Progenitor cell of endocrine pancreas (in vitro differentiated cells): ENCODE measurements at regions not wholly inside any gene's neighbourhood (a gene's known extent, or its start where the extent isn't known, plus 50 kb on each side); places are given as distances from the start of the nearest gene placed in this dataset.

ENCODE experiments used
- DNase-seq: peaks from one replicate; pipeline ENCODE4 v3.0.0; 2021; ENCODE audit warnings: low spot score; ENCODE audit not compliant: unreplicated experiment
- H3K27ac Mint-ChIP-seq: 2 replicates; pipeline ENCODE4 v1.8.0; 2021; ENCODE audit warnings: mild to moderate bottlenecking, moderate library complexity, mixed read lengths
- H3K27me3 Mint-ChIP-seq: 2 replicates; pipeline ENCODE4 v1.8.0; 2021; ENCODE audit warnings: mixed read lengths
- H3K36me3 Mint-ChIP-seq: 2 replicates; pipeline ENCODE4 v1.8.0; 2022; ENCODE audit warnings: mixed read lengths; ENCODE audit not compliant: insufficient read depth
- H3K4me1 Mint-ChIP-seq: 2 replicates; pipeline ENCODE4 v1.8.0; 2021; ENCODE audit warnings: low read depth, mixed read lengths
- H3K4me3 Mint-ChIP-seq: 2 replicates; pipeline ENCODE4 v1.8.0; 2021; ENCODE audit warnings: low read depth, mild to moderate bottlenecking, moderate library complexity, mixed read lengths
- H3K9me3 Mint-ChIP-seq: 2 replicates; pipeline ENCODE4 v1.8.0; 2021; ENCODE audit warnings: low read depth, mixed read lengths
- CTCF ChIP-seq: fragments of 200-600 bp; sonication (generic); IDR thresholded peaks from one replicate; pipeline ENCODE4 v1.5.0; 2021; ENCODE audit warnings: antibody characterized with exemption, mild to moderate bottlenecking; ENCODE audit not compliant: unreplicated experiment

DNA sequence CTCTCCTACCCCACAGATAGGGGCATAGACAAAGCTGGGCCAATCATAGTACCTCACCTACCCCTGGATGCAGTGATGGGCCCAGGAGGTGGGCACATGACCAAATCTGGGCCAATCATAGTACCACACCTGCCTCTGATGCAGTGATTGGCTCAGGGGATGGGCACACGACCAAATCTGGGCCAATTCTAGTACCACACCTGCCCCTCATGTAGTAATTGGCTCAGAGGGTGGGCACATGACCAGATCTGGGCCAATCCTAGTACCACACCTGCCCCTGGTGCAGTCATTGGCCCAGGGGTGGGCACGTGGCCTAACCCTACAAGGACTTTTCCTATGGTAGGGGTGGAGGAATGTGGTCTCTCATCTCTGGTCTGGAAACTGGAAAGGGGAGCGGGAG is 56.9 kb upstream of the MEF2A start:
- no peak for DNase-seq
- Mint-ChIP-seq H3K9me3 (no peaks in the 10 kb centered on the region), H3K27ac (no peak overlapping the region), H3K4me3 (no peak overlapping the region), H3K36me3 (no peaks in the 10 kb centered on the region), H3K27me3 (no peaks in the 10 kb centered on the region), H3K4me1 (no peaks in the 10 kb centered on the region)
- TF ChIP-seq CTCF, result no peak

DNA sequence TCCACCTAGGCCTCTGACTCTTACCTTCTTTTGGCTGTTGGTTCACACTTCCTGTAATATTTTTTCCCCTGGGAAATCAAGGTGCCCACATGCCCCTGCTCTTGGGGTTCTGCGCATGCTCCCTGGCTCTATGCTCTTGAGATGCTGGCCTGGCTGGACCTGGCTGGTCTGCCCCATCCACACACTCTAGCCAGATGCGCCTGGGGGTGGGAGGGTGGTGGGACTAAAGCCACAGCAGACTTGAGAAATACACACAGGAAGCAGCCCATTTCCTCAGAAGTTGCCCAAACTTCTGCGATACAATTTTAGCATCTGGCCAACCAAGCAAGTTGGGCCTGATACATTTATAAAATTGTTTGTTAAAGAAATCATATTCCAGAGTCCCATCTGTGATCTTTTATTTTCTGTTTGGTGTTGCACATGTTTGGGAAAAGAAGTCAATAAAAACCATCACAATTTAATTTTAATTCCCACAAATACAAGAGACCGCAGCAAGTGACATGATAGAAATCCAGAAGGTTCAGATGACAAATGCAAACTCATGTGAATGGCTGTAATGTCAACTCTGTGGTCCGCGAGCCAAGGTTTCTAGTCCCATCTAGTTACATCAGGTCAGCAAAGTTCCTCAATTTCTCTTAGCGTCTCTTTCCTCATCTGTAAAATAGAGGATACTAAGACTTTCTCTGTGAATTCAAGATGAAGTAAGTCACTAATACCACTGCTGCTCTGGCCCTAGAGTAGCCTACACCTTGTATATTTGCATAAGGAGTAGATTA is 55.9 kb upstream of the MEF2A start:
- Mint-ChIP-seq H3K27me3 (no peaks in the 10 kb centered on the region), H3K9me3 (no peaks in the 10 kb centered on the region), H3K27ac (no peak overlapping the region), H3K4me1 (no peaks in the 10 kb centered on the region), H3K36me3 (no peaks in the 10 kb centered on the region), H3K4me3 (no peak overlapping the region)
- no peak for TF ChIP-seq CTCF
- no peak for DNase-seq

DNA sequence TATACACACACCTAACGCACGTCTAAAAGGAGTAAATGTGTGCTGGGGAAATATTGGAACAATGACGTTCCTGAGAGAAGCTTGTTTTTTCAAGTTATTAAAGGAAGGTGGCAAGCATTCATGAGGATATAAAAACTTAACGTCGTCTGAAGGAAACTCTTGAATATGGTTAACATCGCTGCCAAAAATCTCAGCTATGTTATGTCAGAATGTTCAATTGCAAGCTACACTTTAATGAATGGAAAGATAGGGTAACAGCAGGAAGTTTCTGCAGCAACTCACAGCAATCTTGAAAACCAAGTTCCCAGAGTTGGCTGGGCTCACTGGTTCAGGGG is 54.3 kb upstream of the MEF2A start:
- no peak for TF ChIP-seq CTCF
- DNase-seq, result no peak
- Mint-ChIP-seq H3K4me1 (no peaks in the 10 kb centered on the region), H3K9me3 (no peaks in the 10 kb centered on the region), H3K36me3 (no peaks in the 10 kb centered on the region), H3K27ac (no peak overlapping the region), H3K27me3 (no peaks in the 10 kb centered on the region), H3K4me3 (no peak overlapping the region)

DNA sequence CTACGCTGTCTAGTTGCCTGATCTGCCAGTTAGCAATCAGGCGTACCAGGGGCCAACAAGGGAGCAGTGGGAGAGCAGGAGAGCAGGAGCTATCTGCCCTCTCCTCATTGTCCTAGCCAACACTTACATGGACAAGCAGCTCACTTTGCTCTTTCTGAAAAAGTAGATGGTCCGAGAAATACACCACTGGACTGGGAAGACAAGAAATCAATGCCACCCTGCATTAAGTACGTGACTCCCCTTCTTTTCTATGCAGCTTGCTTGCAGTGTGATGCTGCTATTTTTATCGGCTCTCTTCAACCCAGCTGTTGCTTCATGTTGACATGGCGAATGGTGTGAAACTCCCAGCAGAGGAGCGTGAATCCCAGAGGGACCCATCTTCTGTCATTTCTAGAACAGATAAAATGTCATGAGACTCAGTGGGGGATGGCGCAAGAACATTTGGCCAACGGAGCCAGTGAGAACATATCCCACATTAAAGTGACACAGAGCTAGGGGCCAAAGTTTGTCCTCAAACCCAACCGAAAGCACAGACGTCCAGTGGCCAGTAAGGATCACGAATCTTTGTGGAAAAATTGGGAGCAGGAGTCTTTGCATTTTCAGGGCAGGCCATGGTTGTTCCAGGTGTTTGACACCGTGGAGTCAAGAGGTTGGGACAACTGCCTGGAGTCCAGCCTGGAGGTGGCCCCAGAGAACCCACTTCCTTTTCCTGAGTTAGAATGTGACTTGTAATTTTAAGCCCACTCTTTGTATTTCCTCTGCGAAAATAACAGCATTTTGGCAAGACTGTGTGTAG is 53.7 kb upstream of the MEF2A start:
- Mint-ChIP-seq H3K9me3 (no peaks in the 10 kb centered on the region), H3K4me1 (no peaks in the 10 kb centered on the region), H3K36me3 (no peaks in the 10 kb centered on the region), H3K27ac (no peak overlapping the region), H3K27me3 (no peaks in the 10 kb centered on the region), H3K4me3 (no peak overlapping the region)
- TF ChIP-seq CTCF, result no peak
- no peak for DNase-seq

GRCh38 chr15:99514306-99514705 is 51.5 kb upstream of the MEF2A start:
- Mint-ChIP-seq H3K4me1 (no peaks in the 10 kb centered on the region), H3K9me3 (no peaks in the 10 kb centered on the region), H3K4me3 (no peak overlapping the region), H3K27ac (no peak overlapping the region), H3K36me3 (no peaks in the 10 kb centered on the region), H3K27me3 (no peaks in the 10 kb centered on the region)
- DNase-seq, result no peak
- no peak for TF ChIP-seq CTCF
